ENCODE measurements at regions not wholly inside any gene's neighbourhood (a gene's known extent, or its start where the extent isn't known, plus 50 kb on each side); places are given as distances from the start of the nearest gene placed in this dataset.

- no peak for DNase-seq
- intact Hi-C loops (cut with DNase I; ENCODE audit: low total_unique reads) (no loop called here), in situ Hi-C loops (cut with MboI; ENCODE audit: low pct_ligation_motif_present in 1 of 4, low pct_unique_long_range_greater_than_20kb in 1 of 4, low sequenced_read_pairs in 3 of 4) (no loop called here)
- Histone ChIP-seq H3K4me3 (no peak overlapping the region), H3K9me3 (no peaks in the 10 kb centered on the region), H3K27me3 (no peaks in the 10 kb centered on the region), H3K36me3 (no peaks in the 10 kb centered on the region), H3K27ac (no peak overlapping the region), H3K4me1 (no peaks in the 10 kb centered on the region)
- TF ChIP-seq EP300 (IDR thresholded peaks at IDR 0.05; ENCODE audit: low read depth), result no peak
- no peak for TF ChIP-seq POLR2AphosphoS5 (IDR thresholded peaks at IDR 0.05)
- no peak for TF ChIP-seq CTCF (IDR thresholded peaks at IDR 0.05)
- no peak for TF ChIP-seq POLR2A (IDR thresholded peaks at IDR 0.05)
- 85 to 100% methylated on average over 1 to 10 of the region's 10 CpGs for WGBS, 2 donors (ENCODE audit: low coverage in 1 of 2)
Observed at GRCh38 chr5:8576178-8576577, 707.2 kb downstream of the MTRR start.

DNA sequence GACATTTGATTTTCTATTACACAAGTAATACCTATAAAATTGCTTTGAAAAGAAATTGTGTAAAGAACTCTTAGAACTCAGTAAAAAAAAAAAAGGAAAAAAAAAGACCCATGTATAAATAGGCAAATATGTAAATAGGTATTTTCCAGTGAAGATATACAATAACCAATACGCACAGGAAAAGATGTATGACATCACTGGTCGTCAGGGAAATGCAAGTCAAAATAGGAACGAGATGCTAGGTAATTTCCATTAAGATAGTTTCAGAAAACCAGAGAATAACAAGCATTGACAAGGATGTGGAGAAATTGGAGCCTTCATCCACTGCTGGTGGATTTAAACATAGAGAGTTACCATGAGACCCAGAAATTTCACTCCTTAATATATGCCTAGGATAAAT lies 708.8 kb downstream of the MTRR start:
- Histone ChIP-seq H3K9me3 (no peaks in the 10 kb centered on the region), H3K27me3 (no peaks in the 10 kb centered on the region), H3K4me1 (no peaks in the 10 kb centered on the region), H3K27ac (no peak overlapping the region), H3K36me3 (no peaks in the 10 kb centered on the region), H3K4me3 (no peak overlapping the region)
- DNase-seq, result no peak
- in situ Hi-C loops (cut with MboI; ENCODE audit: low pct_ligation_motif_present in 1 of 4, low pct_unique_long_range_greater_than_20kb in 1 of 4, low sequenced_read_pairs in 3 of 4), result no loop called here
- no peak for TF ChIP-seq POLR2AphosphoS5 (IDR thresholded peaks at IDR 0.05)
- TF ChIP-seq EP300 (IDR thresholded peaks at IDR 0.05; ENCODE audit: low read depth), result no peak
- no peak for TF ChIP-seq CTCF (IDR thresholded peaks at IDR 0.05)
- TF ChIP-seq POLR2A (IDR thresholded peaks at IDR 0.05), result no peak
- WGBS, 2 donors (ENCODE audit: low coverage in 1 of 2), result 60 to 64% methylated on average over 3 of the region's 3 CpGs
- intact Hi-C loops (cut with DNase I; ENCODE audit: low total_unique reads), result no loop called here

- no peak for DNase-seq
- Histone ChIP-seq H3K27ac (no peak overlapping the region), H3K36me3 (no peaks in the 10 kb centered on the region), H3K4me3 (no peak overlapping the region), H3K27me3 (no peaks in the 10 kb centered on the region), H3K9me3 (no peaks in the 10 kb centered on the region), H3K4me1 (no peaks in the 10 kb centered on the region)
- WGBS, 2 donors (ENCODE audit: low coverage in 1 of 2), result 62 to 100% methylated on average over 2 to 4 of the region's 4 CpGs
- in situ Hi-C loops (cut with MboI; ENCODE audit: low pct_ligation_motif_present in 1 of 4, low pct_unique_long_range_greater_than_20kb in 1 of 4, low sequenced_read_pairs in 3 of 4) (no loop called here), intact Hi-C loops (cut with DNase I; ENCODE audit: low total_unique reads) (no loop called here)
- TF ChIP-seq POLR2A (IDR thresholded peaks at IDR 0.05), result no peak
- no peak for TF ChIP-seq POLR2AphosphoS5 (IDR thresholded peaks at IDR 0.05)
- TF ChIP-seq EP300 (IDR thresholded peaks at IDR 0.05; ENCODE audit: low read depth), result no peak
- no peak for TF ChIP-seq CTCF (IDR thresholded peaks at IDR 0.05)
Observed at GRCh38 chr5:8580298-8580697, 711.4 kb downstream of the MTRR start.

- H3K27ac ChIP-seq, result no peak overlapping the region
- no peaks in the 10 kb centered on the region for H3K9me3 ChIP-seq
- 88 to 92% methylated on average over 1 to 2 of the region's 2 CpGs for WGBS, 2 donors (ENCODE audit: low coverage in 1 of 2)
- H3K36me3 ChIP-seq, result no peaks in the 10 kb centered on the region
- no peak overlapping the region for H3K4me3 ChIP-seq
- TF ChIP-seq CTCF (IDR thresholded peaks at IDR 0.05) (no peak), POLR2AphosphoS5 (IDR thresholded peaks at IDR 0.05) (no peak), POLR2A (IDR thresholded peaks at IDR 0.05) (no peak), EP300 (IDR thresholded peaks at IDR 0.05; ENCODE audit: low read depth) (no peak)
- in situ Hi-C loops (cut with MboI; ENCODE audit: low pct_ligation_motif_present in 1 of 4, low pct_unique_long_range_greater_than_20kb in 1 of 4, low sequenced_read_pairs in 3 of 4), result no loop called here
- H3K27me3 ChIP-seq, result no peaks in the 10 kb centered on the region
- H3K4me1 ChIP-seq, result no peaks in the 10 kb centered on the region
- intact Hi-C loops (cut with DNase I; ENCODE audit: low total_unique reads), result no loop called here
- DNase-seq, result no peak
Observed at GRCh38 chr5:8581047-8581446, 712.1 kb downstream of the MTRR start.

Measured in transverse colon (tissue), 4 donors.